Kidney tubule cell (primary cell): ENCODE measurements at regions not wholly inside any gene's neighbourhood (a gene's known extent, or its start where the extent isn't known, plus 50 kb on each side); places are given as distances from the start of the nearest gene placed in this dataset.

Experiments
- DNase-seq: peaks from one replicate; pipeline ENCODE4 v3.0.0-alpha.2; 2018; ENCODE audit warnings: low spot score

- DNase-seq = peak; percentile 46
Measured at GRCh38 chr4:17336524-17336961, 175.3 kb downstream of the QDPR start.

GRCh38 chr4:17336069-17336468, 175.8 kb downstream of the QDPR start:
- DNase-seq = no peak

- no peak for DNase-seq
Measured at GRCh38 chr4:17335371-17335770, 176.5 kb downstream of the QDPR start.

- no peak for DNase-seq
Measured at GRCh38 chr4:17332478-17332877, 179.4 kb downstream of the QDPR start.

GRCh38 chr4:17329046-17329445, 182.8 kb downstream of the QDPR start:
- DNase-seq = no peak

- no peak for DNase-seq
Measured at GRCh38 chr4:17328141-17328815, 183.6 kb downstream of the QDPR start.

GRCh38 chr4:17327591-17327990, 184.3 kb downstream of the QDPR start:
- DNase-seq = no peak

GRCh38 chr4:17326756-17327155, 185.1 kb downstream of the QDPR start:
- DNase-seq = no peak

GRCh38 chr4:17325098-17325497, 186.8 kb downstream of the QDPR start:
- DNase-seq = no peak

- peak; percentile 29 for DNase-seq
Measured at GRCh38 chr4:17324386-17324830, 187.5 kb downstream of the QDPR start.

- DNase-seq = no peak
Measured at GRCh38 chr4:17323554-17324385, 188.1 kb downstream of the QDPR start.

- DNase-seq = no peak
Measured at GRCh38 chr4:17322514-17322913, 189.4 kb downstream of the QDPR start.

- DNase-seq = no peak
Measured at GRCh38 chr4:17320046-17320445, 191.8 kb downstream of the QDPR start.

- no peak for DNase-seq
Measured at GRCh38 chr4:17317526-17317925, 194.4 kb downstream of the QDPR start.

GRCh38 chr4:17316566-17316965, 195.3 kb downstream of the QDPR start:
- no peak for DNase-seq

- no peak for DNase-seq
Measured at GRCh38 chr4:17315459-17315858, 196.4 kb downstream of the QDPR start.

- no peak for DNase-seq
Measured at GRCh38 chr4:17313194-17313593, 198.7 kb downstream of the QDPR start.

GRCh38 chr4:17310269-17310652, 201.6 kb downstream of the QDPR start:
- no peak for DNase-seq

- no peak for DNase-seq
Measured at GRCh38 chr4:17309567-17310268, 202.2 kb downstream of the QDPR start.

GRCh38 chr4:17301869-17302268, 210.0 kb downstream of the QDPR start:
- DNase-seq = no peak

- no peak for DNase-seq
Measured at GRCh38 chr4:17301266-17301665, 210.6 kb downstream of the QDPR start.

- DNase-seq = no peak
Measured at GRCh38 chr4:17296921-17297890, 214.7 kb downstream of the QDPR start.
